ENCODE measurements at regions not wholly inside any gene's neighbourhood (a gene's known extent, or its start where the extent isn't known, plus 50 kb on each side); places are given as distances from the start of the nearest gene placed in this dataset.

GRCh38 chr10:83165265-83165664 lies 974.0 kb upstream of the GHITM start (continued):
- TF ChIP-seq CHD7 (IDR thresholded peaks at IDR 0.05; ENCODE audit: insufficient replicate concordance, low read length) (no peak), TAF1 (IDR thresholded peaks at IDR 0.05; ENCODE audit: low read depth, low read length) (no peak), EGR1 (IDR thresholded peaks at IDR 0.05; ENCODE audit: borderline replicate concordance, low read depth, low read length) (no peak), SIX5 (IDR thresholded peaks at IDR 0.05; ENCODE audit: low read depth, low read length) (no peak), RNF2 (IDR thresholded peaks at IDR 0.05; ENCODE audit: borderline replicate concordance, low read depth, low read length, missing control alignments, poor library complexity, severe bottlenecking) (no peak), FOSL1 (IDR thresholded peaks at IDR 0.05; ENCODE audit: insufficient read depth, low read depth, low read length) (no peak), CTBP2 (IDR thresholded peaks at IDR 0.05; ENCODE audit: borderline replicate concordance, insufficient read depth, insufficient read length, low read length) (no peak), RXRA (IDR thresholded peaks at IDR 0.05; ENCODE audit: insufficient read depth, low read depth, low read length) (no peak), PHF8 (conservative IDR thresholded peaks at IDR 0.05; ENCODE audit: low read depth, low read length) (no peak)
